ENCODE measurements at regions not wholly inside any gene's neighbourhood (a gene's known extent, or its start where the extent isn't known, plus 50 kb on each side); places are given as distances from the start of the nearest gene placed in this dataset.

- Mint-ChIP-seq H3K4me3 (no peak overlapping the region), H3K27me3 (ENCODE audit: low read depth in 2 of 2) (no peaks in the 10 kb centered on the region), H3K4me1 (no peaks in the 10 kb centered on the region), H3K27ac (no peak overlapping the region), H3K9me3 (peaks cover 8 to 12% of the 10 kb centered on the region in 2 donors), H3K36me3 (no peaks in the 10 kb centered on the region)
- H3K9me3 ChIP-seq (ENCODE audit: control insufficient read depth, insufficient read depth, low read length) = no peaks in the 10 kb centered on the region
- WGBS (ENCODE audit: insufficient coverage) = 90% methylated on average over 4 of the region's 4 CpGs
- H3K4me3 ChIP-seq (ENCODE audit: low read length) = no peak overlapping the region
- H3K27me3 ChIP-seq (ENCODE audit: control insufficient read depth, insufficient read depth, low read length) = no peaks in the 10 kb centered on the region
- no peak for ATAC-seq
- no peak overlapping the region for H3K27ac ChIP-seq (ENCODE audit: low read length)
- no peak for DNase-seq
- H3K4me1 ChIP-seq (ENCODE audit: control insufficient read depth, insufficient read depth, low read length) = no peaks in the 10 kb centered on the region
- intact Hi-C loops (cut with micrococcal nuclease) = no loop called here
- TF ChIP-seq CTCF (IDR thresholded peaks at IDR 0.05) = no peak
- H3K36me3 ChIP-seq (ENCODE audit: control insufficient read depth, insufficient read depth, low read length) = no peaks in the 10 kb centered on the region
These were observed 527.2 kb downstream of the GALC start for GRCh38 chr14:87465770-87466169.

GRCh38 chr14:87461704-87462103, 531.3 kb downstream of the GALC start:
- no peak overlapping the region for H3K4me3 ChIP-seq (ENCODE audit: low read length)
- ATAC-seq (no peak), DNase-seq (no peak)
- no peaks in the 10 kb centered on the region for H3K9me3 ChIP-seq (ENCODE audit: control insufficient read depth, insufficient read depth, low read length)
- intact Hi-C loops (cut with micrococcal nuclease) = no loop called here
- Mint-ChIP-seq H3K4me3 (no peak overlapping the region), H3K36me3 (no peaks in the 10 kb centered on the region), H3K4me1 (no peaks in the 10 kb centered on the region), H3K27me3 (ENCODE audit: low read depth in 2 of 2) (no peaks in the 10 kb centered on the region), H3K27ac (no peak overlapping the region), H3K9me3 (peaks cover 5 to 18% of the 10 kb centered on the region in 2 donors)
- no peaks in the 10 kb centered on the region for H3K27me3 ChIP-seq (ENCODE audit: control insufficient read depth, insufficient read depth, low read length)
- no peaks in the 10 kb centered on the region for H3K36me3 ChIP-seq (ENCODE audit: control insufficient read depth, insufficient read depth, low read length)
- H3K4me1 ChIP-seq (ENCODE audit: control insufficient read depth, insufficient read depth, low read length) = no peaks in the 10 kb centered on the region
- H3K27ac ChIP-seq (ENCODE audit: low read length) = no peak overlapping the region
- no peak for TF ChIP-seq CTCF (IDR thresholded peaks at IDR 0.05)
- 97% methylated on average over 6 of the region's 6 CpGs for WGBS (ENCODE audit: insufficient coverage)

GRCh38 chr14:87457720-87458119, 535.3 kb downstream of the GALC start:
- H3K4me3 ChIP-seq (ENCODE audit: low read length) = no peak overlapping the region
- Mint-ChIP-seq H3K9me3 (peaks cover 0 to 14% of the 10 kb centered on the region in 2 donors), H3K4me3 (no peak overlapping the region), H3K36me3 (no peaks in the 10 kb centered on the region), H3K27me3 (ENCODE audit: low read depth in 2 of 2) (no peaks in the 10 kb centered on the region), H3K4me1 (no peaks in the 10 kb centered on the region), H3K27ac (no peak overlapping the region)
- H3K27me3 ChIP-seq (ENCODE audit: control insufficient read depth, insufficient read depth, low read length) = no peaks in the 10 kb centered on the region
- 81% methylated on average over 6 of the region's 6 CpGs for WGBS (ENCODE audit: insufficient coverage)
- DNase-seq = no peak
- ATAC-seq = no peak
- no peak for TF ChIP-seq CTCF (IDR thresholded peaks at IDR 0.05)
- no peaks in the 10 kb centered on the region for H3K36me3 ChIP-seq (ENCODE audit: control insufficient read depth, insufficient read depth, low read length)
- no peaks in the 10 kb centered on the region for H3K4me1 ChIP-seq (ENCODE audit: control insufficient read depth, insufficient read depth, low read length)
- no peaks in the 10 kb centered on the region for H3K9me3 ChIP-seq (ENCODE audit: control insufficient read depth, insufficient read depth, low read length)
- intact Hi-C loops (cut with micrococcal nuclease) = no loop called here
- H3K27ac ChIP-seq (ENCODE audit: low read length) = no peak overlapping the region

- Mint-ChIP-seq H3K4me3 (no peak overlapping the region), H3K27ac (no peak overlapping the region), H3K27me3 (ENCODE audit: low read depth in 2 of 2) (no peaks in the 10 kb centered on the region), H3K4me1 (no peaks in the 10 kb centered on the region), H3K9me3 (peaks cover 3 to 6% of the 10 kb centered on the region in 2 donors), H3K36me3 (no peaks in the 10 kb centered on the region)
- WGBS (ENCODE audit: insufficient coverage) = 81% methylated on average over 3 of the region's 3 CpGs
- H3K4me3 ChIP-seq (ENCODE audit: low read length) = no peak overlapping the region
- H3K36me3 ChIP-seq (ENCODE audit: control insufficient read depth, insufficient read depth, low read length) = no peaks in the 10 kb centered on the region
- no peak for DNase-seq
- intact Hi-C loops (cut with micrococcal nuclease) = no loop called here
- no peak for ATAC-seq
- H3K27ac ChIP-seq (ENCODE audit: low read length) = no peak overlapping the region
- H3K27me3 ChIP-seq (ENCODE audit: control insufficient read depth, insufficient read depth, low read length) = no peaks in the 10 kb centered on the region
- H3K9me3 ChIP-seq (ENCODE audit: control insufficient read depth, insufficient read depth, low read length) = no peaks in the 10 kb centered on the region
- no peak for TF ChIP-seq CTCF (IDR thresholded peaks at IDR 0.05)
- no peaks in the 10 kb centered on the region for H3K4me1 ChIP-seq (ENCODE audit: control insufficient read depth, insufficient read depth, low read length)
These were observed 542.8 kb downstream of the GALC start for GRCh38 chr14:87450193-87450592.
